ENCODE measurements at regions not wholly inside any gene's neighbourhood (a gene's known extent, or its start where the extent isn't known, plus 50 kb on each side); places are given as distances from the start of the nearest gene placed in this dataset.

DNA sequence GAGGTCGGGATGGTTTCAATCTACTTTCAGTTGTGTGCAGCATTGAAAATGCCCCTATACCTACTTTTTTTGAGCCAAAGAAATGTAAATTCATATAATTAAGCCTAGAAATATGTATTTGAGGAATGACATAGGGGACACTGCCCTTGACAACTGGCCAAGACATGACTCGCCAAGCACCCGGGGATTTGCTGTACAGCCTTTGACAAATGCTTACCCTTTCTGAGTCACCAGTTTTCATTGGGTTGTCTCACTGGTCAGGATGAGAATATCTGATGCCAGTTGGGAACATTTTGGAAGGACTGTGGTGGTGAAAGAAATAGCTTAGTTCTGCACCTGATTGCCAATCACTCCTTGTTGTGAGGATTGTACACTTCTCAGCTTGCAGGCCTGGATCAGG lies 166.8 kb upstream of the HABP2 start:
- no peak for TF ChIP-seq GATA2 (IDR thresholded peaks at IDR 0.05; ENCODE audit: low read depth, low read length)
- no peak for TF ChIP-seq GATA3 (IDR thresholded peaks at IDR 0.05; ENCODE audit: low read depth, low read length)
